PC-9 (cell line): ENCODE measurements at regions not wholly inside any gene's neighbourhood (a gene's known extent, or its start where the extent isn't known, plus 50 kb on each side); places are given as distances from the start of the nearest gene placed in this dataset.
"Not testable (repeated sequence)": the region's sequence is repeated elsewhere in the genome, so short reads cannot be mapped to it uniquely, and the experiment has no call there.

Experiments
- EZH2 ChIP-seq: fragments of 200-600 bp; sonication (generic); IDR thresholded peaks from 2 replicates; pipeline ENCODE4 v1.8.0; 2017; ENCODE audit warnings: antibody characterized with exemption, low read depth
- TF ChIP-seq, protein P1 (sequence below): fragments of 200-600 bp; sonication (generic); conservative IDR thresholded peaks from 2 replicates; pipeline ENCODE4 v1.6.1; 2017; ENCODE audit warnings: mixed run types, antibody characterized with exemption, mild to moderate bottlenecking, moderate library complexity

DNA sequence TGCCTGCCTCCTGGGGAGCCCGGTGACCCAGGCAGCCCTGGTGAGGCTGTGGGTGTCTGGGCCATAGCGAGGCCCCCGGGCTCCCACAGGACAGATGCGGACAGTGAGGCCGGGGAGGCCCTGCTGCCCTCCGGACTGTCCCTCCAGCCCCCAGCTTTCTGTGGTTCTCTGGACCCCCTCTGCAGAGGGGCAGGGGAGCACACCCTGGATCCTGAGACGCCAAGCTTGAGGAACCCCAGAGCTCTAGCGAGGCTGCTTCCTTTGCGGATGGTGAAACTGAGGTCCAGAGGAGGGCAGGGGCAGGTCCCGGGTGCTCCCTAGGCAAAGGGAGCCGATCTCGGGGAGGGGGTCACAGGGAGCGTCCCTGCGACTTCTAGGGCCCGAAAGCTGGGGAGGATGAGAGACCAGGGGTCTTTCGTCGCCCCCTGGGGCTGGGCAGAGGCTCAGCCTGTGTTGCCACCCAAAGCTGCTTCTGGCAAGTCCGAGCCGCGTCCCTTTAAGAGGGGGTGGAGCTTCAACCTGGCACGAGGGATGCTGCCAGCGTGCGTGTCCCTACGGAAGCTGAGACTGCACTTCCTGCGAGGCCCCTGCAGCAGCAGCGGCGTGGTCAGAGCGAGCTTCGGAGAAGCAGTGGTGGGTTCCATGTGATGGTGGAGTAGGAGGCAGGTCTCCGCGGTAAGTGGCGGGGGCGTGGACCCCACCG is 94.7 kb downstream of the POTEH start:
- TF ChIP-seq, protein P1, sequence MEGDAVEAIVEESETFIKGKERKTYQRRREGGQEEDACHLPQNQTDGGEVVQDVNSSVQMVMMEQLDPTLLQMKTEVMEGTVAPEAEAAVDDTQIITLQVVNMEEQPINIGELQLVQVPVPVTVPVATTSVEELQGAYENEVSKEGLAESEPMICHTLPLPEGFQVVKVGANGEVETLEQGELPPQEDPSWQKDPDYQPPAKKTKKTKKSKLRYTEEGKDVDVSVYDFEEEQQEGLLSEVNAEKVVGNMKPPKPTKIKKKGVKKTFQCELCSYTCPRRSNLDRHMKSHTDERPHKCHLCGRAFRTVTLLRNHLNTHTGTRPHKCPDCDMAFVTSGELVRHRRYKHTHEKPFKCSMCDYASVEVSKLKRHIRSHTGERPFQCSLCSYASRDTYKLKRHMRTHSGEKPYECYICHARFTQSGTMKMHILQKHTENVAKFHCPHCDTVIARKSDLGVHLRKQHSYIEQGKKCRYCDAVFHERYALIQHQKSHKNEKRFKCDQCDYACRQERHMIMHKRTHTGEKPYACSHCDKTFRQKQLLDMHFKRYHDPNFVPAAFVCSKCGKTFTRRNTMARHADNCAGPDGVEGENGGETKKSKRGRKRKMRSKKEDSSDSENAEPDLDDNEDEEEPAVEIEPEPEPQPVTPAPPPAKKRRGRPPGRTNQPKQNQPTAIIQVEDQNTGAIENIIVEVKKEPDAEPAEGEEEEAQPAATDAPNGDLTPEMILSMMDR: not testable (repeated sequence)
- TF ChIP-seq EZH2: not testable (repeated sequence)
